Left ventricle myocardium inferior (tissue), 1 donor: ENCODE measurements at regions not wholly inside any gene's neighbourhood (a gene's known extent, or its start where the extent isn't known, plus 50 kb on each side); places are given as distances from the start of the nearest gene placed in this dataset.

Source experiments
- DNase-seq: peaks from one replicate; pipeline ENCODE4 v3.0.0-alpha.2; 2020
- H3K27ac ChIP-seq: fragments of 200-600 bp; replicated peaks from 2 replicates; pipeline ENCODE4 v1.8.0; 2021
- H3K27me3 ChIP-seq: fragments of 200-600 bp; 2 replicates; pipeline ENCODE4 v1.8.0; 2021; ENCODE audit warnings: low read depth
- H3K36me3 ChIP-seq: fragments of 200-600 bp; 2 replicates; pipeline ENCODE4 v1.8.0; 2021
- H3K4me1 ChIP-seq: fragments of 200-600 bp; 2 replicates; pipeline ENCODE4 v1.8.0; 2021
- H3K4me3 ChIP-seq: fragments of 200-600 bp; 2 replicates; pipeline ENCODE4 v1.8.0; 2021; ENCODE audit warnings: mild to moderate bottlenecking, moderate library complexity
- H3K9me3 ChIP-seq: fragments of 200-600 bp; replicated peaks from 2 replicates; pipeline ENCODE4 v1.8.0; 2021
- CTCF ChIP-seq: fragments of 200-600 bp; IDR thresholded peaks from 2 replicates; pipeline ENCODE4 v1.8.0; 2021; ENCODE audit warnings: antibody characterized with exemption, mild to moderate bottlenecking, borderline replicate concordance
- intact Hi-C: fragments of 100-400 bp; cut with micrococcal nuclease; formaldehyde crosslinking; loops from one replicate; pipeline ENCODE4 v1.11.0; 2022
- donor health status: DM: no; HTN: yes; CAD: no; lungs with severe emphysema.

- no peak for DNase-seq
- peaks cover 82% of the 10 kb centered on the region for H3K27me3 ChIP-seq
- H3K27ac ChIP-seq: no peak overlapping the region
- TF ChIP-seq CTCF: no peak
- H3K4me1 ChIP-seq: no peaks in the 10 kb centered on the region
- H3K36me3 ChIP-seq: no peaks in the 10 kb centered on the region
- no peak overlapping the region for H3K4me3 ChIP-seq
- no peaks in the 10 kb centered on the region for H3K9me3 ChIP-seq
- intact Hi-C loops: no loop called here
Measured at GRCh38 chr20:37579106-37579505, 51.4 kb upstream of the BLCAP start.

GRCh38 chr20:37577981-37578380 lies 50.3 kb upstream of the BLCAP start:
- TF ChIP-seq CTCF: no peak
- no peaks in the 10 kb centered on the region for H3K4me1 ChIP-seq
- H3K4me3 ChIP-seq: no peak overlapping the region
- H3K36me3 ChIP-seq: no peaks in the 10 kb centered on the region
- no peak overlapping the region for H3K27ac ChIP-seq
- peaks cover 82% of the 10 kb centered on the region for H3K27me3 ChIP-seq
- no peak for DNase-seq
- intact Hi-C loops: no loop called here
- no peaks in the 10 kb centered on the region for H3K9me3 ChIP-seq
